HEK293 (cell line): ENCODE measurements at regions not wholly inside any gene's neighbourhood (a gene's known extent, or its start where the extent isn't known, plus 50 kb on each side); places are given as distances from the start of the nearest gene placed in this dataset.
"Not testable (repeated sequence)": the region's sequence is repeated elsewhere in the genome, so short reads cannot be mapped to it uniquely, and the experiment has no call there.

ENCODE experiments used
- CTCF ChIA-PET: fragments of 350-600 bp; formaldehyde crosslinking; extraction: SDS; loops from one replicate; lab custom pipeline; 2021; ENCODE audit warnings: antibody characterized with exemption; lab: Yijun Ruan, JAX
- POLR2A ChIA-PET: fragments of 300-600 bp; formaldehyde crosslinking; extraction: SDS; loops from one replicate; lab custom pipeline; 2020; ENCODE audit warnings: antibody characterized with exemption, inconsistent platforms; lab: Yijun Ruan, JAX
- H3K27ac ChIP-seq: fragments of 200-500 bp; sonication (Bioruptor generic); 2 replicates; pipeline ENCODE4 v1.5.1; 2014; ENCODE audit warnings: low read depth, low read length, control low read depth, inconsistent platforms; ENCODE audit errors: extremely low read depth
- H3K36me3 ChIP-seq, 2 experiments: fragments of 200-500 bp in 1 of 2; sonication (Bioruptor generic) in 1 of 2; 1 replicate in 1 of 2; 2 replicates in 1 of 2; pipeline ENCODE4 v1.5.1; 2014 to 2017; ENCODE audit warnings: inconsistent platforms in 2 of 2, low read length in 2 of 2; ENCODE audit not compliant: control insufficient read depth in 2 of 2, insufficient read depth in 1 of 2
- H3K4me1 ChIP-seq: fragments of 200-500 bp; sonication (Bioruptor generic); 2 replicates; pipeline ENCODE4 v1.5.1; 2014; ENCODE audit warnings: mild to moderate bottlenecking, low read length, inconsistent platforms; ENCODE audit not compliant: control insufficient read depth, insufficient read depth
- H3K4me3 ChIP-seq: 2 replicates; pipeline ENCODE4 v1.5.1; 2011; ENCODE audit warnings: low read depth, mild to moderate bottlenecking, control low read depth, low read length, moderate library complexity
- H3K9me3 ChIP-seq: fragments of 200-500 bp; sonication (Bioruptor generic); 2 replicates; pipeline ENCODE4 v1.5.1; 2014; ENCODE audit warnings: low read depth, low read length, inconsistent platforms; ENCODE audit not compliant: control insufficient read depth, insufficient read depth
- BCL11B ChIP-seq: fragments of 450-650 bp; formaldehyde crosslinking; IDR thresholded peaks from 2 replicates; pipeline ENCODE4 v1.5.1; 2016; ENCODE audit warnings: low read depth, missing biosample characterization, missing genetic modification characterization
- GLIS1 ChIP-seq: fragments of 450-650 bp; formaldehyde crosslinking; IDR thresholded peaks from 2 replicates; pipeline ENCODE4 v1.5.1; 2016; ENCODE audit warnings: missing biosample characterization, missing genetic modification characterization
- HOXA7 ChIP-seq: sonication (generic); formaldehyde crosslinking; IDR thresholded peaks from 2 replicates; pipeline ENCODE4 v1.8.1; 2022; ENCODE audit warnings: missing genetic modification reagents, borderline replicate concordance
- HOXC10 ChIP-seq: sonication (generic); formaldehyde crosslinking; IDR thresholded peaks from 2 replicates; pipeline ENCODE4 v1.8.1; 2023; ENCODE audit warnings: mild to moderate bottlenecking, missing genetic modification reagents
- RBAK ChIP-seq: fragments of 450-650 bp; formaldehyde crosslinking; IDR thresholded peaks from 2 replicates; pipeline ENCODE4 v1.5.1; 2016; ENCODE audit warnings: missing biosample characterization, missing genetic modification characterization
- SALL2 ChIP-seq: fragments of 450-650 bp; formaldehyde crosslinking; IDR thresholded peaks from 2 replicates; pipeline ENCODE4 v1.5.0; 2017; ENCODE audit warnings: missing biosample characterization, mild to moderate bottlenecking, missing genetic modification characterization, borderline replicate concordance
- SP2 ChIP-seq: fragments of 450-650 bp; formaldehyde crosslinking; IDR thresholded peaks from 2 replicates; pipeline ENCODE4 v1.5.1; 2016; ENCODE audit warnings: missing biosample characterization, missing genetic modification characterization
- ZNF501 ChIP-seq: fragments of 450-650 bp; formaldehyde crosslinking; IDR thresholded peaks from 2 replicates; pipeline ENCODE4 v1.5.1; 2016; ENCODE audit warnings: missing biosample characterization, missing genetic modification characterization
- TF ChIP-seq, protein P1 (sequence below): fragments of 450-650 bp; formaldehyde crosslinking; IDR thresholded peaks from 2 replicates; pipeline ENCODE4 v1.5.1; 2016; ENCODE audit warnings: missing biosample characterization, missing genetic modification characterization
- TF ChIP-seq, protein P2 (sequence below): fragments of 450-650 bp; formaldehyde crosslinking; IDR thresholded peaks from 2 replicates; pipeline ENCODE4 v1.5.0; 2017; ENCODE audit warnings: missing biosample characterization, missing genetic modification characterization, borderline replicate concordance

DNA sequence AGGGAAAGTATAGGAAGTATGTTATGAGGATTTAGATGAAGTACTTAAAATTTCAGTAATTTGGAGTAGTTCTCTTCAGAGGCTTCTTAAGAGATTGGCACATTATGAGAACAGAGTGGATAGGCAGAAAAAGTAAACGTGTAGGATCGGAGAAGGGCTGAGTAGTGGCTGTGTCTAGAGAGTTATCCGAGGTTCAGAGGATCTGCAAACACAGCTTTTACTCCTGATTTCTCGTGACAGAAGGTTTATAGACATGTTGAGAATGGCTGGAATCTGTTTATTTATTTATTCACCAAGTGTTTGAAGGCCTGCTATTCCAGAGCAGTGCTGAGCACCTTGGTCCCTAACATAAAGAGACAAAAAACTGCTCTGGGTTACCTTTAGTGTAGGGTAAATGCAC is 51.4 kb upstream of the NIPA1 start:
- H3K4me3 ChIP-seq, H3K9me3 ChIP-seq, CTCF ChIA-PET, H3K4me1 ChIP-seq, H3K36me3 ChIP-seq, POLR2A ChIA-PET, H3K27ac ChIP-seq: not testable (repeated sequence)

DNA sequence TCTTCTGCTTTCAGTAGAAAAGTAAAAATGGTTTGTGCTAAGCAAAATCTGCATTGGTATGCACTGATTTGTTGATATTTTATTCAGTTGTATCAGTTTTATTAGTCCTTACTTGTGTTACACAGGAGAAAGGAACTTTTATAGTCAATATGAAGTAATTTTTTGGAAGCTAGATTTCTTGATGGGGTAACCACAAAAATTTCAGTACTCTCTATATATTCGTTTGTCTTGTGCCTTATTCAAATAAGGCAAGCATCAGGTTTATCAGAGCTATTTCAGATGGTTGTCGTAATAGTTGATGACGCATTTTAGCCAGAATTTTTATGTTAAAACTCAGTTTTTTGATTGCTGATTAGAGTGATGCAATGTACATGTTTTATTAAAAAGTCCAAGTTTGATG is 50.7 kb upstream of the NIPA1 start:
- CTCF ChIA-PET: no interaction called here

DNA sequence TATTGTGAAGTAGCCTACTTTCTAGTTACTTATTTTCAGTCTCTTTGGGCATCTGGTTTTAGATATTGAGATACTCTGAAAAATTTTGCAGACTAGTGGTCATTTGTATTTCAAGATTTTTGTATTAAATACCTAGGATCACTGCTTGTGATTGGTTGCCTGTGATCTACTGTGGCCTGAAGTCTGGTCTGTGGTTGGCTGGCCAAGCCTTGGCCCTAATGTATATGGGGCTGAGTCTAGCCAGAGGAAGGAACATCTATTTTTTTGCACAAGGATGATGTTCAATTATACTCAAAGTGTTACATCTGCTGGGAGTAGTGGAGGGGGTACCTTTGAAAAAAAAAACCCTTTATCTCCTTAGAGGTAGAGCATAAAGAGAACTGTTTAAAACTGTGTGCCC is 50.2 kb upstream of the NIPA1 start:
- H3K4me3 ChIP-seq, H3K36me3 ChIP-seq, CTCF ChIA-PET, H3K4me1 ChIP-seq, H3K9me3 ChIP-seq, H3K27ac ChIP-seq, POLR2A ChIA-PET: not testable (repeated sequence)

More for the DNA sequence above, 50.7 kb upstream of the NIPA1 start:
- Histone ChIP-seq H3K27ac (no peak overlapping the region), H3K4me3 (no peak overlapping the region), H3K9me3 (no peaks in the 10 kb centered on the region), H3K36me3 (no peaks in the 10 kb centered on the region), H3K4me1 (no peaks in the 10 kb centered on the region)
- no peak for TF ChIP-seq ZNF501
- TF ChIP-seq, protein P1, sequence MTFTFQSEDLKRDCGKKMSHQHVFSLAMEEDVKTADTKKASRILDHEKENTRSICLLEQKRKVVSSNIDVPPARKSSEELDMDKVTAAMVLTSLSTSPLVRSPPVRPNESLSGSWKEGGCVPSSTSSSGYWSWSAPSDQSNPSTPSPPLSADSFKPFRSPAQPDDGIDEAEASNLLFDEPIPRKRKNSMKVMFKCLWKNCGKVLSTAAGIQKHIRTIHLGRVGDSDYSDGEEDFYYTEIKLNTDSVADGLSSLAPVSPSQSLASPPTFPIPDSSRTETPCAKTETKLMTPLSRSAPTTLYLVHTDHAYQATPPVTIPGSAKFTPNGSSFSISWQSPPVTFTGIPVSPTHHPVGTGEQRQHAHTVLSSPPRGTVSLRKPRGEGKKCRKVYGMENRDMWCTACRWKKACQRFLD (tag by site-specific recombination): no peak
- no peak for TF ChIP-seq HOXC10 (CRISPR knock-in tag)
- TF ChIP-seq, protein P2, sequence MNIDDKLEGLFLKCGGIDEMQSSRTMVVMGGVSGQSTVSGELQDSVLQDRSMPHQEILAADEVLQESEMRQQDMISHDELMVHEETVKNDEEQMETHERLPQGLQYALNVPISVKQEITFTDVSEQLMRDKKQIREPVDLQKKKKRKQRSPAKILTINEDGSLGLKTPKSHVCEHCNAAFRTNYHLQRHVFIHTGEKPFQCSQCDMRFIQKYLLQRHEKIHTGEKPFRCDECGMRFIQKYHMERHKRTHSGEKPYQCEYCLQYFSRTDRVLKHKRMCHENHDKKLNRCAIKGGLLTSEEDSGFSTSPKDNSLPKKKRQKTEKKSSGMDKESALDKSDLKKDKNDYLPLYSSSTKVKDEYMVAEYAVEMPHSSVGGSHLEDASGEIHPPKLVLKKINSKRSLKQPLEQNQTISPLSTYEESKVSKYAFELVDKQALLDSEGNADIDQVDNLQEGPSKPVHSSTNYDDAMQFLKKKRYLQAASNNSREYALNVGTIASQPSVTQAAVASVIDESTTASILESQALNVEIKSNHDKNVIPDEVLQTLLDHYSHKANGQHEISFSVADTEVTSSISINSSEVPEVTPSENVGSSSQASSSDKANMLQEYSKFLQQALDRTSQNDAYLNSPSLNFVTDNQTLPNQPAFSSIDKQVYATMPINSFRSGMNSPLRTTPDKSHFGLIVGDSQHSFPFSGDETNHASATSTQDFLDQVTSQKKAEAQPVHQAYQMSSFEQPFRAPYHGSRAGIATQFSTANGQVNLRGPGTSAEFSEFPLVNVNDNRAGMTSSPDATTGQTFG: no peak
- no peak for TF ChIP-seq SP2 (tag by site-specific recombination)
- no peak for TF ChIP-seq BCL11B
- no peak for TF ChIP-seq SALL2
- no peak for TF ChIP-seq GLIS1 (tag by site-specific recombination)
- TF ChIP-seq RBAK (tag by site-specific recombination): no peak
- TF ChIP-seq HOXA7 (CRISPR knock-in tag): no peak
- POLR2A ChIA-PET: no interaction called here
